AG10803 (cell line): ENCODE measurements at regions not wholly inside any gene's neighbourhood (a gene's known extent, or its start where the extent isn't known, plus 50 kb on each side); places are given as distances from the start of the nearest gene placed in this dataset.

ENCODE experiments used
- DNase-seq: peaks from one replicate; pipeline ENCODE4 v3.0.0; 2010; ENCODE audit warnings: low read depth
- H3K4me3 ChIP-seq: 2 replicates; pipeline ENCODE4 v1.5.1; 2011; ENCODE audit warnings: mild to moderate bottlenecking, low read length, control low read depth
- TF ChIP-seq, protein P1 (sequence below): conservative IDR thresholded peaks from 2 replicates; pipeline ENCODE4 v1.5.1; 2011; ENCODE audit warnings: mild to moderate bottlenecking, low read length, control low read depth, inconsistent platforms

DNA sequence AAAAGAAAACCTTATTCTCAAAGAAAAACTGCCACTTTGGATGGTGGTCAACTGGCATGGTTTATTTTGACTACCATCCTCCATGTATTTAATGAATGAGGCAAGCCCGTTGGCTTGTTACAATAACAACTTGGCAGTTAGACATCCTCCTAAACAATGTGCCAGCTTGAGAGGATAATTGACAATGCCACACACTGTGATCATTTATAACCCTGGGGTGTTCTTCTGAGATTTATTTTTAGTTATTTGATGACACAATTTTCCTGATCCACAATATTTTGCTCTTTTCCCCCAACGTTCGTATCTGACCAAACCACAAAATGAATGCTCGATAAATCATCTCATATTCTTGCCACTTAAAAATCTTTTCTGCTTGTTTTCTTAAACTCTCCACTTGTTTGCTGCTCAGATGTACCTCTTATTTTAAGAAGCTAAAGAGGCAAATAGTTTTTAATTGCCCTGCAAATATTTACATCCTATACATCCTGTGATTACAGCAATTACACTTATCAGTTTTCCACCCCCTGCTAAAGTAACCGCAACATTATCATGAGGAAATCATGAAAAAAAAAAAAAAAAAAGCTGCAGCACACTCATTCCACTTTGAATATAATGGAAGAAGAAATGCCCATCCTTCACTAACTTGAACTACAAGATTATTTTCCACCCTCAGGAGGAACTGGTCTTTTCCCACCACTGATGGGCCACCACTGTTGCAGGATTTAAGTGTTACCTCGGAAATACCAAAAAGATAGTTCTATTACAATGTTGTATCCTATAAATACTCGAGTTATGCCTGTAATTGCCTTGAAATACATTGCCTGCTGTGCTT, 119.9 kb downstream of the MBL2 start:
- TF ChIP-seq, protein P1, sequence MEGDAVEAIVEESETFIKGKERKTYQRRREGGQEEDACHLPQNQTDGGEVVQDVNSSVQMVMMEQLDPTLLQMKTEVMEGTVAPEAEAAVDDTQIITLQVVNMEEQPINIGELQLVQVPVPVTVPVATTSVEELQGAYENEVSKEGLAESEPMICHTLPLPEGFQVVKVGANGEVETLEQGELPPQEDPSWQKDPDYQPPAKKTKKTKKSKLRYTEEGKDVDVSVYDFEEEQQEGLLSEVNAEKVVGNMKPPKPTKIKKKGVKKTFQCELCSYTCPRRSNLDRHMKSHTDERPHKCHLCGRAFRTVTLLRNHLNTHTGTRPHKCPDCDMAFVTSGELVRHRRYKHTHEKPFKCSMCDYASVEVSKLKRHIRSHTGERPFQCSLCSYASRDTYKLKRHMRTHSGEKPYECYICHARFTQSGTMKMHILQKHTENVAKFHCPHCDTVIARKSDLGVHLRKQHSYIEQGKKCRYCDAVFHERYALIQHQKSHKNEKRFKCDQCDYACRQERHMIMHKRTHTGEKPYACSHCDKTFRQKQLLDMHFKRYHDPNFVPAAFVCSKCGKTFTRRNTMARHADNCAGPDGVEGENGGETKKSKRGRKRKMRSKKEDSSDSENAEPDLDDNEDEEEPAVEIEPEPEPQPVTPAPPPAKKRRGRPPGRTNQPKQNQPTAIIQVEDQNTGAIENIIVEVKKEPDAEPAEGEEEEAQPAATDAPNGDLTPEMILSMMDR, result no peak
- peak; percentile 51 for DNase-seq
- H3K4me3 ChIP-seq, result no peak overlapping the region

DNA sequence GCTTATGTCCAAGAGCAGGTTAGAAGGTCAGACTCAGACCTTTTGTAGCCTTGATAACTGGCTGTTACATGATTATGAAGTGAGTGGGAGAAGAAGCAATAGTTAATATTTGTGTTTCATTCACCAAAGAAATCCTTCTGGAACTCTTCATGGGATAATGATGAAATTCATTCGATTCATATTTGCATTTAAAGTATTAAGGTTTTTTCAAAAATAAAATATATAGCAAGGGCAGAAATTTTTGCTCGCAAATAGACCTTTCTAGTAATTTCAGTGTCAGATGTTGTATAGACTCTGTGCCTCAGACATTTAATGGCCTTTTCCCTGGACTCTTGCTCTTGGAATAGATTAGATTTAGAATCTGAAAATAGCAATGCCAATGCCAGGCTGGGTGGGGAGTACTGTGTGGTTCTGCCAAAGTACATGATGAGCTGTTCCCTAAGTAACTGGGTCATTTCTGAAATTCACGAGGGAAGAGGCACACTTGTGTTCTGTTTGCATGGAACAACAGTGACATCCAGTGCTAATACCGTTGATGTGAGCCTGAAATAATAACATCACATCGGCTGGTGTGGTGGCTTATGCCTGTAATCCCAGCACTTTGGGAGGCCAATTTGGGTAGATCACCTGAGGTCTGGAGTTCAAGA, 119.2 kb downstream of the MBL2 start:
- no peak overlapping the region for H3K4me3 ChIP-seq
- DNase-seq, result peak; percentile 13
- TF ChIP-seq, protein P1, result peak; percentile 33

DNA sequence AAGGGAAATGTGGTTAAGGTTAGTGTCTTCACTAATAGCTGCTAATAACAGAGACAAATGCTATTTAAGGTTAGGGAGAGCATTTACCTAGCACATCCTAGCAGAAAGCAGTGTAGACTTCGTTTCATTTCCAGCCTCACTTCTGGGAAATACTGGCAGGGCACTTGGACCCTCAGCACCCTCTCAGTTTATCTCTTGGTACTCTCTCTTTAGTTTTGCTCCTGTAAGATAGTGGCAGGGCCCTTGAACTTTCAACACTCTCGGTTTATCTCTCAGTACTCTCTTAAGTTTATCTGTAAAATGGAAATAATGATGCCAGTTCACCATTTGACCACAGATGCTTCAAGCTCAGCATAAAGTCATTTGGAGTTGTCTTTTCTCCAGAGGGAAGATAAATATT, 118.4 kb downstream of the MBL2 start:
- TF ChIP-seq, protein P1, result no peak
- no peak for DNase-seq
- H3K4me3 ChIP-seq, result no peak overlapping the region

DNA sequence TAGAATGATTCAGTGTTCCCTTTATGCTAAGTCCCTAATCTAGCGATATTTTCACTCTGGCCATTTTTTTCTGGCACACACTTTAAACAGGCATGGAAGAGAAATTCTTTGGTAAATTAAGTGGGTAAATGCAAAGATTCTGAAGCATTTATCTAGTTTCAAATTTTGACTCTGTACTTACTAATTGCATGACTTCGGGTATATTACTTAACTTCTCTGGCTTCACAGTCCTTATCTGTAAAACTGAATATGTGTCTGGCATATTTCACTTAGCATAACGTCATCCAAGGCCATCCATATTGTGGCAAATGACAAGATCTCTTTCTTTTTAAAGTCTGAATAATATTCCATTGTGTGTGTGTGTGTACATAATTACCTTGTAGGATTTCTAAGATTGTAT, 114.5 kb downstream of the MBL2 start:
- H3K4me3 ChIP-seq, result no peak overlapping the region
- TF ChIP-seq, protein P1, result no peak
- no peak for DNase-seq

DNA sequence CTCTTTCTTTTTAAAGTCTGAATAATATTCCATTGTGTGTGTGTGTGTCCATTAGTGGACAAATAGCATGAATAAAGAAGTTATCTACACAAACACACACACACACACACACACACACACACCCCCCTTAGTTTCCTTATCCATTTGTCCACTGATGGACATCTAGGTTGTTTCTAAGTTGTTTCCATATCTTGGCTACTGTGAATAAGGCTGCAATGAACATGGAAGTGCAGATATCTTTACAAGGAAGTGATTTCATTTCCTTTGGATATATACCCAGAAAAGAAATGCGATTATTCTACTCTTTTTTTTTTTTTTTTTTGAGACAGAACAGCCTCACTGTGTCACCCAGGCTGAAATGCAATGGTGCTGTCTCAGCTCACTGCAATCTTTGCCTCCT, 113.5 kb downstream of the MBL2 start:
- TF ChIP-seq, protein P1, result no peak
- DNase-seq, result no peak
- no peak overlapping the region for H3K4me3 ChIP-seq

DNA sequence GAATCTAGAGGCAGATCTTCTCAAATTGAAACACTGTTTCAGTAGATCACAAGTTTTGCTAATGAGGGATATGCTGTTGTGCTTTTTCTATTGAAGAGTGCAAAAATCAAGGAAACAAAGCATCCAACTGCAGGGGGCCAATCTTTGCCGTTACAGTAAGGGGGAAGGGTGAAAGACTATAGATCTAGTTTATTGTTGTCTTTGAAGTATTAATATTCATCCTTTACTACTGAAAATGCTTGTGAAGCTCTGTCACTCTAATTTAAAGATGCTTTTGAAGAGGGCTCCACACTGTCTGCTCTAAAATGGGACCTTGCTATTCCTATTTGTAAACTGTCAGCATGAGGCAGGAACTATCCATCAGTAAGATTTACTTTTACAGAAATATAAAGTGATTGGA, 110.3 kb downstream of the MBL2 start:
- H3K4me3 ChIP-seq, result no peak overlapping the region
- DNase-seq, result no peak
- TF ChIP-seq, protein P1, result no peak

DNA sequence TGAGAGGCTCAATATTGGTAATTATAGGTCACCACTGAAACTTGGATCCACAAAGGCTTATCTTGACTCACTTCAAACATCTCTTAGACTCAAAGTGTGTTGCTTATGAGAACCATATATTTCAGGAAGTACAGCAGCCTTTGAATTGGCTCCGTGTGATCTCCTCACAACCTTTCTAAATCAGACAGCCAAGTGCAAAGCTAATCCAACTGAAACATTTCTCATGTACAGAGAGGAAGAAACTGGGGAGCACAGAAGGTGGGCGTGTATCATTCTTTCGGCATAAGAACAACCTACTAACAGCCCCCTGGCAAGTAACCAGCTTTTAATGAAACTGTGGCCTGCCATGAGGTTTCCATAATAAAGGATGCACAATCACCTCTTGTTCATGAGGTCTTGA, 109.4 kb downstream of the MBL2 start:
- TF ChIP-seq, protein P1, result no peak
- no peak for DNase-seq
- H3K4me3 ChIP-seq, result no peak overlapping the region
